ENCODE measurements at regions not wholly inside any gene's neighbourhood (a gene's known extent, or its start where the extent isn't known, plus 50 kb on each side); places are given as distances from the start of the nearest gene placed in this dataset.

GRCh38 chr6:41474213-41474933 lies 71.8 kb upstream of the FOXP4 start:
- Histone ChIP-seq H3K27me3 (ENCODE audit: control insufficient read depth, insufficient read depth, low read length) (no peaks in the 10 kb centered on the region), H3K4me1 (no peaks in the 10 kb centered on the region), H3K36me3 (ENCODE audit: control insufficient read depth, insufficient read depth, low read length) (no peaks in the 10 kb centered on the region), H3K79me2 (no peaks in the 10 kb centered on the region), H3K9me3 (ENCODE audit: control insufficient read depth, low read length) (no peaks in the 10 kb centered on the region), H3K9ac (no peak overlapping the region), H3K4me3 (ENCODE audit: low read depth, low read length) (no peak overlapping the region), H3K4me2 (ENCODE audit: low read length) (no peak overlapping the region), H2AFZ (no peak overlapping the region), H3K27ac (no peak overlapping the region)
- no peak for TF ChIP-seq CTCF (IDR thresholded peaks at IDR 0.05)

- H3K4me3 ChIP-seq (ENCODE audit: low read depth, low read length) = no peak overlapping the region
- no peak overlapping the region for H3K27ac ChIP-seq
- H3K9me3 ChIP-seq (ENCODE audit: control insufficient read depth, low read length) = no peaks in the 10 kb centered on the region
- H3K9ac ChIP-seq = no peak overlapping the region
- TF ChIP-seq CTCF (IDR thresholded peaks at IDR 0.05) = no peak
- no peak overlapping the region for H2AFZ ChIP-seq
- H3K4me1 ChIP-seq = no peaks in the 10 kb centered on the region
- no peaks in the 10 kb centered on the region for H3K79me2 ChIP-seq
- no peaks in the 10 kb centered on the region for H3K36me3 ChIP-seq (ENCODE audit: control insufficient read depth, insufficient read depth, low read length)
- H3K27me3 ChIP-seq (ENCODE audit: control insufficient read depth, insufficient read depth, low read length) = no peaks in the 10 kb centered on the region
- no peak overlapping the region for H3K4me2 ChIP-seq (ENCODE audit: low read length)
These were observed 71.0 kb upstream of the FOXP4 start for GRCh38 chr6:41475164-41475563.

GRCh38 chr6:41475737-41476357 lies 70.3 kb upstream of the FOXP4 start:
- Histone ChIP-seq H3K4me3 (ENCODE audit: low read depth, low read length) (no peak overlapping the region), H3K4me1 (no peaks in the 10 kb centered on the region), H3K36me3 (ENCODE audit: control insufficient read depth, insufficient read depth, low read length) (no peaks in the 10 kb centered on the region), H3K27me3 (ENCODE audit: control insufficient read depth, insufficient read depth, low read length) (no peaks in the 10 kb centered on the region), H3K9ac (no peak overlapping the region), H3K4me2 (ENCODE audit: low read length) (no peak overlapping the region), H3K27ac (no peak overlapping the region), H3K79me2 (no peaks in the 10 kb centered on the region), H2AFZ (no peak overlapping the region), H3K9me3 (ENCODE audit: control insufficient read depth, low read length) (no peaks in the 10 kb centered on the region)
- TF ChIP-seq CTCF (IDR thresholded peaks at IDR 0.05) = no peak

- Histone ChIP-seq H3K79me2 (no peaks in the 10 kb centered on the region), H3K36me3 (ENCODE audit: control insufficient read depth, insufficient read depth, low read length) (no peaks in the 10 kb centered on the region), H3K4me2 (ENCODE audit: low read length) (no peak overlapping the region), H3K9ac (no peak overlapping the region), H3K27me3 (ENCODE audit: control insufficient read depth, insufficient read depth, low read length) (no peaks in the 10 kb centered on the region), H3K4me1 (no peaks in the 10 kb centered on the region), H3K4me3 (ENCODE audit: low read depth, low read length) (no peak overlapping the region), H3K9me3 (ENCODE audit: control insufficient read depth, low read length) (no peaks in the 10 kb centered on the region), H3K27ac (no peak overlapping the region), H2AFZ (no peak overlapping the region)
- TF ChIP-seq CTCF (IDR thresholded peaks at IDR 0.05) = no peak
These were observed 69.8 kb upstream of the FOXP4 start for GRCh38 chr6:41476401-41476800.

GRCh38 chr6:41477572-41477971 lies 68.6 kb upstream of the FOXP4 start:
- H3K27ac ChIP-seq = no peak overlapping the region
- no peaks in the 10 kb centered on the region for H3K36me3 ChIP-seq (ENCODE audit: control insufficient read depth, insufficient read depth, low read length)
- no peak overlapping the region for H3K4me3 ChIP-seq (ENCODE audit: low read depth, low read length)
- H3K27me3 ChIP-seq (ENCODE audit: control insufficient read depth, insufficient read depth, low read length) = no peaks in the 10 kb centered on the region
- H3K9me3 ChIP-seq (ENCODE audit: control insufficient read depth, low read length) = no peaks in the 10 kb centered on the region
- TF ChIP-seq CTCF (IDR thresholded peaks at IDR 0.05) = no peak
- H3K4me2 ChIP-seq (ENCODE audit: low read length) = no peak overlapping the region
- no peaks in the 10 kb centered on the region for H3K79me2 ChIP-seq
- no peak overlapping the region for H2AFZ ChIP-seq
- H3K4me1 ChIP-seq = no peaks in the 10 kb centered on the region
- H3K9ac ChIP-seq = no peak overlapping the region
